ENCODE measurements at regions not wholly inside any gene's neighbourhood (a gene's known extent, or its start where the extent isn't known, plus 50 kb on each side); places are given as distances from the start of the nearest gene placed in this dataset.

- POLR2A ChIA-PET: no interaction called here
- TF ChIP-seq, protein P1, sequence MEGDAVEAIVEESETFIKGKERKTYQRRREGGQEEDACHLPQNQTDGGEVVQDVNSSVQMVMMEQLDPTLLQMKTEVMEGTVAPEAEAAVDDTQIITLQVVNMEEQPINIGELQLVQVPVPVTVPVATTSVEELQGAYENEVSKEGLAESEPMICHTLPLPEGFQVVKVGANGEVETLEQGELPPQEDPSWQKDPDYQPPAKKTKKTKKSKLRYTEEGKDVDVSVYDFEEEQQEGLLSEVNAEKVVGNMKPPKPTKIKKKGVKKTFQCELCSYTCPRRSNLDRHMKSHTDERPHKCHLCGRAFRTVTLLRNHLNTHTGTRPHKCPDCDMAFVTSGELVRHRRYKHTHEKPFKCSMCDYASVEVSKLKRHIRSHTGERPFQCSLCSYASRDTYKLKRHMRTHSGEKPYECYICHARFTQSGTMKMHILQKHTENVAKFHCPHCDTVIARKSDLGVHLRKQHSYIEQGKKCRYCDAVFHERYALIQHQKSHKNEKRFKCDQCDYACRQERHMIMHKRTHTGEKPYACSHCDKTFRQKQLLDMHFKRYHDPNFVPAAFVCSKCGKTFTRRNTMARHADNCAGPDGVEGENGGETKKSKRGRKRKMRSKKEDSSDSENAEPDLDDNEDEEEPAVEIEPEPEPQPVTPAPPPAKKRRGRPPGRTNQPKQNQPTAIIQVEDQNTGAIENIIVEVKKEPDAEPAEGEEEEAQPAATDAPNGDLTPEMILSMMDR (IDR thresholded peaks at IDR 0.05; ENCODE audit: insufficient read depth in 1 of 2, low read depth in 1 of 2, low read length in 1 of 2, severe bottlenecking in 1 of 2, unreplicated experiment in 1 of 2): no peak
- H3K27me3 Mint-ChIP-seq (ENCODE audit: insufficient read depth, unreplicated experiment): peaks cover 5% of the 10 kb centered on the region
- BruUV-seq (replicated peaks): no TSS peak
- H3K4me1 ChIP-seq: no peaks in the 10 kb centered on the region
- intact Hi-C loops (cut with micrococcal nuclease; ENCODE audit: unreplicated experiment): no loop called here
- no peak overlapping the region for H3K4me3 ChIP-seq (ENCODE audit: low read depth, low read length)
- H3K27ac Mint-ChIP-seq (ENCODE audit: unreplicated experiment): no peak overlapping the region
- H3K4me1 Mint-ChIP-seq (ENCODE audit: low read depth, unreplicated experiment): no peaks in the 10 kb centered on the region
- no peaks in the 10 kb centered on the region for H3K36me3 Mint-ChIP-seq (ENCODE audit: insufficient read depth, unreplicated experiment)
- DNase-seq: no peak
- H3K27me3 ChIP-seq (replicated peaks; ENCODE audit: control insufficient read depth, insufficient read depth, low read length): no peaks in the 10 kb centered on the region
- no peaks in the 10 kb centered on the region for H3K36me3 ChIP-seq (ENCODE audit: control insufficient read depth, insufficient read depth, low read length)
- H3K9me3 ChIP-seq: no peaks in the 10 kb centered on the region
- CTCF ChIA-PET: no interaction called here
- H3K9me3 Mint-ChIP-seq (ENCODE audit: unreplicated experiment): no peaks in the 10 kb centered on the region
- H3K4me3 Mint-ChIP-seq (ENCODE audit: unreplicated experiment): no peak overlapping the region
These were observed 265.1 kb downstream of the EIPR1 start for GRCh38 chr2:3112553-3112952.

GRCh38 chr2:3112131-3112530 lies 265.5 kb downstream of the EIPR1 start:
- Mint-ChIP-seq H3K27ac (ENCODE audit: unreplicated experiment) (no peak overlapping the region), H3K27me3 (ENCODE audit: insufficient read depth, unreplicated experiment) (peaks cover 5% of the 10 kb centered on the region), H3K4me1 (ENCODE audit: low read depth, unreplicated experiment) (no peaks in the 10 kb centered on the region), H3K36me3 (ENCODE audit: insufficient read depth, unreplicated experiment) (no peaks in the 10 kb centered on the region), H3K4me3 (ENCODE audit: unreplicated experiment) (no peak overlapping the region), H3K9me3 (ENCODE audit: unreplicated experiment) (no peaks in the 10 kb centered on the region)
- H3K4me3 ChIP-seq (ENCODE audit: low read depth, low read length): no peak overlapping the region
- intact Hi-C loops (cut with micrococcal nuclease; ENCODE audit: unreplicated experiment): no loop called here
- no peaks in the 10 kb centered on the region for H3K9me3 ChIP-seq
- H3K36me3 ChIP-seq (ENCODE audit: control insufficient read depth, insufficient read depth, low read length): no peaks in the 10 kb centered on the region
- no peak for DNase-seq
- no TSS peak for BruUV-seq (replicated peaks)
- CTCF ChIA-PET: no interaction called here
- H3K4me1 ChIP-seq: no peaks in the 10 kb centered on the region
- TF ChIP-seq, protein P1 (IDR thresholded peaks at IDR 0.05; ENCODE audit: insufficient read depth in 1 of 2, low read depth in 1 of 2, low read length in 1 of 2, severe bottlenecking in 1 of 2, unreplicated experiment in 1 of 2): no peak
- POLR2A ChIA-PET: no interaction called here
- H3K27me3 ChIP-seq (replicated peaks; ENCODE audit: control insufficient read depth, insufficient read depth, low read length): no peaks in the 10 kb centered on the region

GRCh38 chr2:3110994-3111666 lies 266.5 kb downstream of the EIPR1 start:
- Histone ChIP-seq H3K4me3 (ENCODE audit: low read depth, low read length) (no peak overlapping the region), H3K36me3 (ENCODE audit: control insufficient read depth, insufficient read depth, low read length) (no peaks in the 10 kb centered on the region), H3K9me3 (no peaks in the 10 kb centered on the region), H3K4me1 (no peaks in the 10 kb centered on the region), H3K27me3 (replicated peaks; ENCODE audit: control insufficient read depth, insufficient read depth, low read length) (no peaks in the 10 kb centered on the region)
- H3K27me3 Mint-ChIP-seq (ENCODE audit: insufficient read depth, unreplicated experiment): peaks cover 5% of the 10 kb centered on the region
- no peaks in the 10 kb centered on the region for H3K9me3 Mint-ChIP-seq (ENCODE audit: unreplicated experiment)
- H3K4me1 Mint-ChIP-seq (ENCODE audit: low read depth, unreplicated experiment): no peaks in the 10 kb centered on the region
- TF ChIP-seq, protein P1 (IDR thresholded peaks at IDR 0.05; ENCODE audit: insufficient read depth in 1 of 2, low read depth in 1 of 2, low read length in 1 of 2, severe bottlenecking in 1 of 2, unreplicated experiment in 1 of 2): no peak
- no peak overlapping the region for H3K4me3 Mint-ChIP-seq (ENCODE audit: unreplicated experiment)
- CTCF ChIA-PET: interaction anchor here (0.8 kb wide), 1 partner anchor 9 kb away, joined by 3 read pairs; no protein-coding TSS in a partner anchor
- BruUV-seq (replicated peaks): no TSS peak
- POLR2A ChIA-PET: no interaction called here
- intact Hi-C loops (cut with micrococcal nuclease; ENCODE audit: unreplicated experiment): no loop called here
- no peak overlapping the region for H3K27ac Mint-ChIP-seq (ENCODE audit: unreplicated experiment)
- no peak for DNase-seq
- H3K36me3 Mint-ChIP-seq (ENCODE audit: insufficient read depth, unreplicated experiment): no peaks in the 10 kb centered on the region

All from Caco-2 (cell line).